Chondrocyte (in vitro differentiated cells): ENCODE measurements at regions not wholly inside any gene's neighbourhood (a gene's known extent, or its start where the extent isn't known, plus 50 kb on each side); places are given as distances from the start of the nearest gene placed in this dataset.

ENCODE experiments used
- DNase-seq: peaks from one replicate; pipeline ENCODE4 v3.0.0; 2021; ENCODE audit warnings: mixed read lengths, low spot score
- H3K27ac Mint-ChIP-seq: one replicate; pipeline ENCODE4 v1.8.0; 2021; ENCODE audit warnings: mild to moderate bottlenecking, moderate library complexity, mixed read lengths; ENCODE audit not compliant: unreplicated experiment
- H3K27me3 Mint-ChIP-seq: 2 replicates; pipeline ENCODE4 v1.8.0; 2021; ENCODE audit warnings: low read depth, mixed read lengths
- H3K36me3 Mint-ChIP-seq: 2 replicates; pipeline ENCODE4 v1.8.0; 2021; ENCODE audit warnings: low read depth, mixed read lengths
- H3K4me1 Mint-ChIP-seq: 2 replicates; pipeline ENCODE4 v1.8.0; 2021; ENCODE audit warnings: low read depth, mild to moderate bottlenecking, mixed read lengths
- H3K4me3 Mint-ChIP-seq: one replicate; pipeline ENCODE4 v1.8.0; 2021; ENCODE audit warnings: mild to moderate bottlenecking, moderate library complexity, mixed read lengths; ENCODE audit not compliant: unreplicated experiment
- H3K9me3 Mint-ChIP-seq: 2 replicates; pipeline ENCODE4 v1.8.0; 2021; ENCODE audit warnings: low read depth, mixed read lengths
- CTCF ChIP-seq: fragments of 200-600 bp; sonication (generic); IDR thresholded peaks from 2 replicates; pipeline ENCODE4 v1.5.0; 2021; ENCODE audit warnings: antibody characterized with exemption, mild to moderate bottlenecking, moderate library complexity

DNA sequence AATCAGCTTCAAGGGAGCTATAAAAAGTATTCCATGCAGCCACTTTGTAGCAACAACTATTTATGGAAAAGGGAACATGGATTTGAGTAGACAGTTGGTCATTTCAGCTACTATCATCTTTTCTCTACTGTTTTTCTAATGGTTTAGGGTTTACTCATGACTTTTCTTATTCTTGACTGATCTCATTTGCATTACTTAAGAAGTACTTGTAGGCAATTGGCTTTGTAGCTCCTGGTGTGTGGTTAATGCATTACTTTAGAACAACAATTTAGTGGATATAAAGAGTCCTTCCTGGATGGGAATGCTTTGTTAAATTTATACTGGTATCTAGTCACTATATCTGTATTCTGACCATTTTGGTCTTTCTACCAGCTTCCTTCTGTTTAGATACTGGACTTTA, 59.8 kb upstream of the NTRK2 start:
- no peak for TF ChIP-seq CTCF
- DNase-seq = no peak
- H3K9me3 Mint-ChIP-seq = peaks cover 10% of the 10 kb centered on the region
- peaks cover 3% of the 10 kb centered on the region for H3K27me3 Mint-ChIP-seq
- H3K4me3 Mint-ChIP-seq = no peak overlapping the region
- H3K36me3 Mint-ChIP-seq = no peaks in the 10 kb centered on the region
- no peaks in the 10 kb centered on the region for H3K4me1 Mint-ChIP-seq
- H3K27ac Mint-ChIP-seq = no peak overlapping the region

DNA sequence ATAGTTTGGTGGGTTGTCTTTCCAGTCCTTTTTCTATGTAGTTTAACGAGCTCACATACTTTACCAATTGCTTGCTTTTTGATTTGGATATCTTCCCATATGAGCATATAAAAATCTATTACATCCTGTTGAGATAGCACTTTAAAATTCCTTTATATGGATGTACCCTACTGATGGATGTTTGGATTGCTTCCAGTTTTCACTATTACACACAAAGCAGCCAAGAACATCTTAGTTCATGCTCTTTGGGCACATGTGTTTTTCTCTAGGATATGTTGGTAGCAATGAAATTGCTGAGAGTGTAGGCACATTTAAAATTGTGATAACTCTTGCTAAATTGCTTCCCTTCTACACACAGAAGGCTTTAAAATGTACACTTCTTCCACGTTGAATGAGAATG, 56.1 kb upstream of the NTRK2 start:
- H3K4me1 Mint-ChIP-seq = no peaks in the 10 kb centered on the region
- TF ChIP-seq CTCF = no peak
- H3K9me3 Mint-ChIP-seq = peaks cover 10% of the 10 kb centered on the region
- no peak overlapping the region for H3K27ac Mint-ChIP-seq
- no peak overlapping the region for H3K4me3 Mint-ChIP-seq
- no peak for DNase-seq
- no peaks in the 10 kb centered on the region for H3K36me3 Mint-ChIP-seq
- H3K27me3 Mint-ChIP-seq = peaks cover 5% of the 10 kb centered on the region

GRCh38 chr9:84615544-84615943, 54.0 kb upstream of the NTRK2 start:
- no peak overlapping the region for H3K27ac Mint-ChIP-seq
- no peak overlapping the region for H3K4me3 Mint-ChIP-seq
- no peak for DNase-seq
- H3K4me1 Mint-ChIP-seq = no peaks in the 10 kb centered on the region
- peaks cover 7% of the 10 kb centered on the region for H3K27me3 Mint-ChIP-seq
- H3K9me3 Mint-ChIP-seq = no peaks in the 10 kb centered on the region
- no peaks in the 10 kb centered on the region for H3K36me3 Mint-ChIP-seq
- no peak for TF ChIP-seq CTCF

DNA sequence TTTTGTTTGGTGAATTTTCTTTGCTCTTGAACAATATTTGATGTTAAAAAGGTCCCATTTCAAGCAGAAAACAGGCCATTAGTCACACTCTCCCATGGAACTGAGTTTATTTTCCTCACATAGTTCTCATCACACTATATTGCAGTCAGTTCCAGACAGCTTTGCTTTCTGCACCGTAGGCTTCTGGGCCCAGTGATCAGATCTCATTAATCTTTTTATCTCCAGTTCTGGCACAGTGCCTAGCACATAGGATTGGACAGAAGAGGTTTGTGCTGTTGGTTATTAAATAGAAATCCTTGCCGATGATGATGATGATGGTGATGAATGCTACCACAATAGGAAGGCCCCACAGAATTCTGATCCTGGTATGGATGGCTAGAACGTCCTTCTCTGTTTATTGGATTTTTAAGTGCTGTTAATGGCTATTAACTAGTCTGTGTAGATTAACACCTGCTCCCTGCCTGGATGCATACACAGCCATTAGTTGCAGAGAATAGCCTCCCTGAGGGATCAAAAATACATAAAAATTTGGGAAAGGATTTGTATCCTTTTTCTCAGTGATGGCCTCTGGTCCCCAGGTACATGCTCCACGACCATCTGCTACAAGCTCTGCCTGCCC, 52.0 kb upstream of the NTRK2 start:
- DNase-seq = no peak
- H3K27me3 Mint-ChIP-seq = peaks cover 10% of the 10 kb centered on the region
- no peak for TF ChIP-seq CTCF
- no peaks in the 10 kb centered on the region for H3K9me3 Mint-ChIP-seq
- H3K4me1 Mint-ChIP-seq = no peaks in the 10 kb centered on the region
- no peak overlapping the region for H3K4me3 Mint-ChIP-seq
- no peaks in the 10 kb centered on the region for H3K36me3 Mint-ChIP-seq
- no peak overlapping the region for H3K27ac Mint-ChIP-seq
